ENCODE measurements at regions not wholly inside any gene's neighbourhood (a gene's known extent, or its start where the extent isn't known, plus 50 kb on each side); places are given as distances from the start of the nearest gene placed in this dataset.

DNA sequence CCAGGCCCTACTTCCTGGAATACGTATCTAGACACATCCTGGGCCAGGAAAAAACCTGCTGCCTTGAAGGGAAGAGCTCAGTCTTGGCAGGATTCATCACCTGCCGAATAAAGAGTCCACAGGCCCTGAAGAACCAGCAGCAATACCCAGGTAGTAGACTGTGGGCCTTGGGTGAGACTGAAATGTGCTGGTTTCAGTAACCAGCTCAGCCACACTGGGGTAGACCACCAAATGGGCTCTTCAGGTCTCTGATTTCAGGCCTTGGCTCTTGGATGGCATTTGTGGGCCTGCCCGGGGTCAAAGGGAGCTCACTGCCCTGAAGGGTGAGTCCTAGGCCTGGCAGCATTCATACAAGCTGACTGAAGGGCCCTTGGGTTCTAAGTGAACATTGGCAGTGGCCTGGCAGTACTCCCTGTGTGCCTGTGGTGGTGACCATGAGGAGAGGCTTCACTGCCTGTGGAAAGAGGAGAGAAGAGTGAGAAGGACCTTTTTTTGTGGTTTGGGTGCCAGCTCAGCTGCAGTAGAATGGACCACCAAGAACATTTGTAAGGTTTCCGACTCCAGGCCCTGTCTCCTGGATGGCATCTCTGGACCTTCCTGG, 175.1 kb downstream of the ANKRD30B start:
- Mint-ChIP-seq H3K27me3 (no peaks in the 10 kb centered on the region), H3K4me1 (ENCODE audit: low read depth) (peaks cover 7% of the 10 kb centered on the region), H3K27ac (no peak overlapping the region), H3K36me3 (no peaks in the 10 kb centered on the region), H3K4me3 (no peak overlapping the region), H3K9me3 (no peaks in the 10 kb centered on the region)
- intact Hi-C loops (cut with micrococcal nuclease): no loop called here
- CTCF ChIA-PET: no interaction called here
- POLR2A ChIA-PET: no interaction called here
- no peak for DNase-seq

DNA sequence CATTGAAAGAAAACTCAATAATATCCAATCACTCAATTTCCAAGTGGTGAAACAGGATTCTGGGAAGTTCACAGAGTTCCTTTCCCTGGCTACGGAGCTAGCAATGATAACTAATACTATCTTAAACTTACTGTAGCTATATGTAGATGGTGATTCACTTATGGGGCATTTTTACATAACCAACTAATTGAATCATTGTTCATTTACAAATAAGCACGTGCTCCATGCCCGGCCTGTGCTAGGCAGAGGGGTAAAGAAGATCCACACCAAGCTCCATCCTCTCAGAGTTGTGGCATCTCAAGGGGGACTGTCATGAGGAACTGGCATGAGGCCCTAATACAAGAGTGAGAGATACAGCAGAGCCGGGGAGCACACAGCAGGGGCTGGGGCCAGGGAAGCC, 176.3 kb downstream of the ANKRD30B start:
- intact Hi-C loops (cut with micrococcal nuclease): no loop called here
- H3K27me3 Mint-ChIP-seq: no peaks in the 10 kb centered on the region
- H3K9me3 Mint-ChIP-seq: no peaks in the 10 kb centered on the region
- no peak for DNase-seq
- no peak overlapping the region for H3K27ac Mint-ChIP-seq
- no peak overlapping the region for H3K4me3 Mint-ChIP-seq
- H3K36me3 Mint-ChIP-seq: no peaks in the 10 kb centered on the region
- ChIA-PET CTCF (no interaction called here), POLR2A (no interaction called here)
- H3K4me1 Mint-ChIP-seq (ENCODE audit: low read depth): peaks cover 7% of the 10 kb centered on the region

DNA sequence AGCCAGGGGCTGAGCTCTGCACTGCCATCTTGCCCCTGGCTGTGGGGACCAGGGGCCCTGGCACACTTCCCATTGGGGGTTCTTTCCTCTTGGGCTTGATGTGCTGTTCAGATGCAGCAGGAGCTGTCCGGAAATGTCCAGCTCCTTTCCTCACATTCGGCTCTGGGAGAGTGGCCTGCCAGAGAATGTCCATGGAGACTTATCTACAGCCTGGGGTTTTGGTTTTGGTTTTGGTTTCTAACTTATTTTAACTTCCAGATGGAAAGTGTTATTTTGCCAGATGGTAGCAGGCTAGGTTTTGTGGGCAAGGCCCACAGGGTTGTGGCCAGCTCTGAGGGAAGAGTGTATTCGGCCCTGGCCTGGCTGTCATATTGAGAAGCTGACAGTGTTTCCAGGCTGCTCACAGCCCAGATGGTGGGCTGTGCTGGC, 177.3 kb downstream of the ANKRD30B start:
- no peaks in the 10 kb centered on the region for H3K36me3 Mint-ChIP-seq
- DNase-seq: no peak
- no peaks in the 10 kb centered on the region for H3K27me3 Mint-ChIP-seq
- no peaks in the 10 kb centered on the region for H3K9me3 Mint-ChIP-seq
- CTCF ChIA-PET: no interaction called here
- intact Hi-C loops (cut with micrococcal nuclease): no loop called here
- no peak overlapping the region for H3K4me3 Mint-ChIP-seq
- POLR2A ChIA-PET: no interaction called here
- no peak overlapping the region for H3K27ac Mint-ChIP-seq
- peaks cover 7% of the 10 kb centered on the region for H3K4me1 Mint-ChIP-seq (ENCODE audit: low read depth)

DNA sequence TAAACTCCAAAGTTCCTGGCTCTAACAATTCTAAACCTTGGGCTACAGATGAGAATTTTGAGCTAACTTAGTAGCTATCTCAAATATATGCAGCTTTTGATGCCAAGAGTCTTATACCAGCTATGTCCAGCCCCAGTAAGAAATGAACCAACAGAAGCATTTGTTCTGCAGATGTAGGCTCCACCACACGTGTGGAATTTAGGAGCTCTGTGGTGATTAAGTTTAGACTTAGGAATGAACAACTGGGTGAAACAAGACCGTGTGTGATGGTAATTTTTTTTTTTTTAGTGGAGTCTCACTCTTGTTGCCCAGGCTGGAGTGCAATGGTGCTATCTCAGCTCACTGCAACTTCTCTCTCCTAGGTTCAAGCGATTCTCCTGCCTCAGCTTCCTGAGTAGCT, 179.7 kb downstream of the ANKRD30B start:
- Mint-ChIP-seq H3K4me3 (no peak overlapping the region), H3K36me3 (no peaks in the 10 kb centered on the region), H3K4me1 (ENCODE audit: low read depth) (peaks cover 7% of the 10 kb centered on the region), H3K9me3 (no peaks in the 10 kb centered on the region), H3K27ac (no peak overlapping the region), H3K27me3 (no peaks in the 10 kb centered on the region)
- intact Hi-C loops (cut with micrococcal nuclease): no loop called here
- CTCF ChIA-PET: interaction anchor here (0.7 kb wide), 1 partner anchor 19 kb away, joined by 3 read pairs; no protein-coding TSS in a partner anchor
- DNase-seq: no peak
- POLR2A ChIA-PET: no interaction called here

DNA sequence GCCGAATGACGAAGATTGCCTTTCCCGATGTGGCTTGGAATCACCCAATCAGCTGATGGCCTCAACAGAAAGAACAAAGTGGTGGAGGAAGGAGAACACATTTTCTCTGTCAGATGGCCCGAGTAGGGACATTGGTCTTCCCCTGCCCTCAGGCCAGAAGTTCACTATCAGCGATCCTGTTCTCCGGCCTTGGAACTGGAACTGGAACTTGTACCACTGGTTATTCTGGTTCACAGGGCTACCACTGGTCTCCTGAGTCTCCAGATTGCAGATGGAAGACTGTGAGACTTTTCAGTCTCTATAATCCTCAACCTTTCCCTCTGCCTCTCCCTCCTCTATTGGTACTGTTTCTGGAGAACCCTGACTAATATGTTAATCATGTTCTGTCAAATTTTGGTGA, 180.4 kb downstream of the ANKRD30B start:
- no peak for DNase-seq
- POLR2A ChIA-PET: no interaction called here
- H3K9me3 Mint-ChIP-seq: no peaks in the 10 kb centered on the region
- H3K27me3 Mint-ChIP-seq: no peaks in the 10 kb centered on the region
- intact Hi-C loops (cut with micrococcal nuclease): no loop called here
- peaks cover 7% of the 10 kb centered on the region for H3K4me1 Mint-ChIP-seq (ENCODE audit: low read depth)
- H3K27ac Mint-ChIP-seq: no peak overlapping the region
- CTCF ChIA-PET: no interaction called here
- no peaks in the 10 kb centered on the region for H3K36me3 Mint-ChIP-seq
- H3K4me3 Mint-ChIP-seq: no peak overlapping the region

DNA sequence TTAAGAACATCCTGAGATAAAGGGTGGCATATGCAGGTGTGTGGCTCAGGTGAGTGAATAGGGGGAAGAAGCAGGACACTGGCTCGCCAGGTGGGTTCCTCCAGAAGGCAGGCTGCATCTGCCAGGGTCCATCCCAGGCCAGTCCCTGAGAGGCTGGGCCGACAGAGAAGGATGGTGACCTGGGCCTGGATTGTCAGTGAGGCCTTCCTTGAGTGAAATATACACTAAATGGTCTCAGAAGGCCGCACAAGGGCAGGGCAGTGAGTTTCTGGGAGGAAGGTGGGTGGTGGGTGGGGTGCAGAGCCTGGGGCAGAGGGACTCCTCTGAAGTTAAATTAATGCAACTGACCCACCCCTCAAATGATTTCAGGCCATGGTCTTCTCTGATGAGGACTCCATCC, 182.1 kb downstream of the ANKRD30B start:
- Mint-ChIP-seq H3K27me3 (no peaks in the 10 kb centered on the region), H3K9me3 (no peaks in the 10 kb centered on the region), H3K4me1 (ENCODE audit: low read depth) (peaks cover 3% of the 10 kb centered on the region), H3K36me3 (no peaks in the 10 kb centered on the region), H3K27ac (no peak overlapping the region), H3K4me3 (no peak overlapping the region)
- CTCF ChIA-PET: no interaction called here
- POLR2A ChIA-PET: no interaction called here
- DNase-seq: no peak
- intact Hi-C loops (cut with micrococcal nuclease): no loop called here

DNA sequence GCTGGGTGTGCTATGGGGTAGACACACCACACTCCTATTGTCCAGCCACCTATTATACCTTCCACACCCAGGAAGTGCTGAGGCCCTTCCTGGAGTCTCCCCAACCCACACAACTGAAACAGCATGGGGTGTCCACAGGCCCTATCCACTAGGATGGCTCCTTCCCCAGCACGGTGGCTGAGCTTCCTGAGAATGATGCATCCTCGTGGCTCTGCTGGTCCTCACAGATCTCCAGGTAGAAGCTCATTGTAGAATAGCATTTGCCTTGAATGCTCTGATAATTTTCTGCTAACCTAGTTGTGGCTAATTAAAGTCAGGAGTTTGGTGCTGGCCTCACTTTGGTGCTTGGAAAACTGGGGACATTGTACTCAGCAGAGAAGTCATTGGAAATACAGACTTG, 182.6 kb downstream of the ANKRD30B start:
- Mint-ChIP-seq H3K4me1 (ENCODE audit: low read depth) (no peaks in the 10 kb centered on the region), H3K27ac (no peak overlapping the region), H3K9me3 (no peaks in the 10 kb centered on the region), H3K4me3 (no peak overlapping the region), H3K36me3 (no peaks in the 10 kb centered on the region), H3K27me3 (no peaks in the 10 kb centered on the region)
- POLR2A ChIA-PET: no interaction called here
- intact Hi-C loops (cut with micrococcal nuclease): no loop called here
- DNase-seq: no peak
- CTCF ChIA-PET: no interaction called here

DNA sequence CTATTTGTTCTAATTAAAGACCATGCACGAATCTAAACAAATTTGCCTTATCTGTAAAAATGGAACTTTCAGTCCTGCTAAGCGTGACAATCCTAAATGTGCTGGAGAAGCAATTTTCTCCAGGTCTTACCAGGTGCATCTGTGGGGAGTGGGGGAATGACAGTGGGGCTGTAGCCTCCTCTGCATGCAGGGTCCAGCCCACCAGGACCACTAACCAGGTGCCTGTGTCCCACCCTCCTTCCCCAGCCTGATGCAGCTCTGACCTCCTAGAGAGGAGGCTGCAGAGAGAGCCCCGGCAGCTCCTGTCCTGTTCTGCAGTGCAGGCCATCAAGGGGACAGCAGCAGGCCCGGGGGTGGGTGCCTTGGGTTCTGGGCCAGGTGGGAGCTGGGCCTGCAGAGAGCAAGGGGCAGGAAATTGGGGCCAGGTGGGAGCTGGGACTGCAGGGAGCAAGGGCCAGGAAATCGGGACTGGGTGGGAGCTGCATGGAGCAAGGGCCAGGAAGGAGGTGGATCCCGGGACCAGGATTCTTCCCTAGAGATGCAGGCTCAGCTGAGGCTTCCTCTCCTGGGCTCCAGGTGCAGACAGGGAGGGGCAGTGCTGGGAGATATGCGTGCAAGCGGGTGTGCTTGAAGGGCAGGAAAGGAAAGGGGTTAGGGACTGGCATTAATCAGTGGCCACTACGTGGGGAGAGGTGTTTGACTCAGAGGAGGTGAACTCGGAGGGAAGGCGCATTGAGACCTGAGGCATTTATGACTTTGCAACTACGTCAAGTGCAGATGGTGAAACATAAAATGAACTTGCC, 185.3 kb downstream of the ANKRD30B start:
- ChIA-PET POLR2A (no interaction called here), CTCF (no interaction called here)
- Mint-ChIP-seq H3K27ac (no peak overlapping the region), H3K4me3 (no peak overlapping the region), H3K27me3 (no peaks in the 10 kb centered on the region), H3K36me3 (no peaks in the 10 kb centered on the region), H3K9me3 (no peaks in the 10 kb centered on the region), H3K4me1 (ENCODE audit: low read depth) (no peaks in the 10 kb centered on the region)
- no peak for DNase-seq
- intact Hi-C loops (cut with micrococcal nuclease): no loop called here

DNA sequence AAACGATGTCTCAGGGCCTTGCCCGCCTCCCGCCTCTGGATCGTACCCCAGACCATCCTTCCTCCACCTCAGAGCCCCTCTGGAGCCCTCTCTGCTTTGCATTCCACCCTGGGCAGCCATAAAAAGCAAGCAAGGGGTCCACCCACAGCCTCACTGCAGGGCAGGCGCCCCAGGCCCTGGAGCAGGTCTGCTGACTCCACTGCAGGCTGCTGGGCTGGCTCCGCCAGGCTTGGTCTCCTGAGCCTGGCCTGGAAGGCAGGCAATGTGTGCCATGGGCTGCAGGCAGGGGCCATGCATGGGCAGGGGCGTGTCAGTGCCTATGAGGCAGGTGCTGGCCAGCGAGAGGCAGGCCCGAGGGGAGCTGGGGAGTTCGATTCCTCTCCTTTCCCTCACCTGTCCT, 186.0 kb downstream of the ANKRD30B start:
- POLR2A ChIA-PET: no interaction called here
- H3K27me3 Mint-ChIP-seq: no peaks in the 10 kb centered on the region
- CTCF ChIA-PET: no interaction called here

DNA sequence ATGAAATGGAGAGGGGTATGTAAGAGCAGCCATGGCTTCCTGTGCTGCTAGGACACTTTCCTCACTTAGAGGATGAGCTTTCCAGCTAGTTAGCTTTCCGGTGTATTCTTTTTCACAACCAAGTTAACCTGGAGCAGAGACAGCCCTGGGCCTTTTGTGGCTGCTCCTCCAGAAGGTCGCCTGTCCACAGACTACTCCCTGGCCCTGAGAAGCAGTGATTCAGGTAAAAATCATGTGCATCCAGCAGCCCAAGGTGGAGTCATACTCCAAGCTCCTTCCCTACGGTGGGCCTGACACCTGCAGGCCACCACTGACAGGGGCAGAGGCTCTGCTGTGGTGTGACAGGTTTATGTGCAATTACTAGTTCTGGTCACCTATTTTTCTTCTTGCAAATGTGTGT, 187.2 kb downstream of the ANKRD30B start:
- ChIA-PET POLR2A (no interaction called here), CTCF (no interaction called here)
- no peak overlapping the region for H3K4me3 Mint-ChIP-seq
- no peaks in the 10 kb centered on the region for H3K4me1 Mint-ChIP-seq (ENCODE audit: low read depth)
- DNase-seq: no peak
- no peaks in the 10 kb centered on the region for H3K27me3 Mint-ChIP-seq
- H3K36me3 Mint-ChIP-seq: no peaks in the 10 kb centered on the region
- H3K9me3 Mint-ChIP-seq: no peaks in the 10 kb centered on the region
- no peak overlapping the region for H3K27ac Mint-ChIP-seq
- intact Hi-C loops (cut with micrococcal nuclease): no loop called here

More for the DNA sequence above, 186.0 kb downstream of the ANKRD30B start:
- H3K27ac Mint-ChIP-seq: no peak overlapping the region
- intact Hi-C loops (cut with micrococcal nuclease): no loop called here
- no peaks in the 10 kb centered on the region for H3K36me3 Mint-ChIP-seq
- H3K4me3 Mint-ChIP-seq: no peak overlapping the region
- H3K4me1 Mint-ChIP-seq (ENCODE audit: low read depth): no peaks in the 10 kb centered on the region
- H3K9me3 Mint-ChIP-seq: no peaks in the 10 kb centered on the region
- DNase-seq: no peak

DNA sequence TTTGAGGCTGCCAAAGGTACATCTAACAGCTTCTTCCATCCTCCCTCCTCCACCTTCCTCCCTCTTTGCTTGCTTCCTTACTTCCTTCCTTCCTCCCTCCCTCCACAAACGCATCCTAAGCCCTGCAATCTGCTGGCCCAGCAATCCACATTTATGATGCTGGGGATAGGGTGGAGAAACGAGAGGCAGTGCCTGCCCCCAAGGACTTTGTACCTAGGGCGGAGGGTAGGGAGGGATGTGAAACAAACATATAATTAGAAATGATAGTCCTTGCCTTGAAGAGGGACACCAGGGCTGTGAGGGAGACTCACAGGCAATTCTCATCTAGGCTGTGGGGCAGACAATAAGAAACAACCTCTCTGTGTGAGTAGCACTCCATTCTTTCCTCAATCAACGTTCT, 188.3 kb downstream of the ANKRD30B start:
- intact Hi-C loops (cut with micrococcal nuclease): no loop called here
- no peaks in the 10 kb centered on the region for H3K4me1 Mint-ChIP-seq (ENCODE audit: low read depth)
- POLR2A ChIA-PET: no interaction called here
- H3K4me3 Mint-ChIP-seq: no peak overlapping the region
- H3K27me3 Mint-ChIP-seq: no peaks in the 10 kb centered on the region
- CTCF ChIA-PET: no interaction called here
- H3K9me3 Mint-ChIP-seq: no peaks in the 10 kb centered on the region
- H3K36me3 Mint-ChIP-seq: no peaks in the 10 kb centered on the region
- DNase-seq: no peak
- H3K27ac Mint-ChIP-seq: no peak overlapping the region

DNA sequence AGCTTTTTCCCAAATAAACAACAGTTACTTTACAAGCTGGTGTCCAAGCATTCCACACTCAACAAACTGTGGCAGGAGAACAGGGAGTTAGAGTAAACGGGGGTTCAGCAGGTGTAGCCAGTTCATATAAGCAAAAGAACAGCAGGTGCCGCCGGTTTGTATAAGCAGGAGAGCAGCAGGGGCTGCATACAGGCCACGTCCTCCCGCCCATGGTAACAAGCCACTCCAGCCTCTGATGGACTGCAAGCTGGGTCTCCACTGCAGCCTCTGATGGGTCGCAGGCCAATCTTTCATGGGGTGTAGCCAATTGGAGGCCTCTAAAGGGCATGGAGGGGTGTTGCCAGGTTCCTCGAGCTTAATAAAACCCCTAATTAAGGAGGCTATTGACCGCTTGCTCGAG, 189.3 kb downstream of the ANKRD30B start:
- no peak for DNase-seq
- Mint-ChIP-seq H3K4me3 (no peak overlapping the region), H3K36me3 (no peaks in the 10 kb centered on the region), H3K9me3 (no peaks in the 10 kb centered on the region), H3K4me1 (ENCODE audit: low read depth) (no peaks in the 10 kb centered on the region), H3K27me3 (no peaks in the 10 kb centered on the region), H3K27ac (no peak overlapping the region)
- POLR2A ChIA-PET: no interaction called here
- intact Hi-C loops (cut with micrococcal nuclease): no loop called here
- CTCF ChIA-PET: no interaction called here

DNA sequence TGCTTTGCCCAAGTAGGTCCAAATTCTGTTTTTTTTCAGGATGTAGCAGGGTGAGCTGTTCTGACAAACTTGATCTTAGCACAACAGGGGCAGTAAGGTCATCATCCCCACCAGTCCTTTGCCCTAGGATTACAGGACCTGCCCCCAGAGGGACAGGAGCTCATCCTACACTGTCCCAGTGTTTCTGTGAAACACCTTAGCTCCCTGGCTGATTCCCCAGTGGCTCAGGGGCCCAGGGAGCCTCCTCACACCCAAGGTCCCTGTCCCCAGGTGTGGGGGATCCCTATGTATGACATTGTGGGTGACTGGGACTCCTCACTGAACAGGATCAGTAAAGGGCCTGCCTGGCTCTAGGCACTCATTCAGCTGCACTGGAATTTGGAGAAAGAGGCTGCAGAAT, 191.2 kb downstream of the ANKRD30B start:
- Mint-ChIP-seq H3K27ac (no peak overlapping the region), H3K36me3 (no peaks in the 10 kb centered on the region), H3K27me3 (no peaks in the 10 kb centered on the region), H3K4me3 (no peak overlapping the region), H3K4me1 (ENCODE audit: low read depth) (no peaks in the 10 kb centered on the region), H3K9me3 (no peaks in the 10 kb centered on the region)
- no peak for DNase-seq
- ChIA-PET CTCF (no interaction called here), POLR2A (no interaction called here)
- intact Hi-C loops (cut with micrococcal nuclease): no loop called here
